GM13977 (cell line): ENCODE measurements at regions not wholly inside any gene's neighbourhood (a gene's known extent, or its start where the extent isn't known, plus 50 kb on each side); places are given as distances from the start of the nearest gene placed in this dataset.
A peak's percentile ranks its signal among the peaks of the same experiment; 100 is the strongest.

Source experiments
- DNase-seq: peaks from one replicate; pipeline ENCODE4 v3.0.0; 2012; ENCODE audit warnings: low spot score
- CTCF ChIP-seq: IDR thresholded peaks from 2 replicates; pipeline ENCODE4 v1.5.1; 2012; ENCODE audit warnings: mild to moderate bottlenecking, control low read depth; ENCODE audit not compliant: insufficient read depth; ENCODE audit errors: extremely low read depth, missing control alignments
- in situ Hi-C: fragments of 300-500 bp; cut with MboI; formaldehyde crosslinking; loops from one replicate; pipeline ENCODE4 v1.12.0; 2022; ENCODE audit warnings: low sequenced_read_pairs, low pct_unique_long_range_greater_than_20kb, mixed read lengths, inconsistent platforms; ENCODE audit not compliant: unreplicated experiment

GRCh38 chr3:10700821-10701220 is 115.2 kb upstream of the SLC6A11 start:
- in situ Hi-C loops = no loop called here
- DNase-seq = no peak
- TF ChIP-seq CTCF = no peak

- no peak for TF ChIP-seq CTCF
- DNase-seq = no peak
- in situ Hi-C loops = no loop called here
Observed at GRCh38 chr3:10702961-10703740, 112.9 kb upstream of the SLC6A11 start.

GRCh38 chr3:10703875-10704274 is 112.2 kb upstream of the SLC6A11 start:
- TF ChIP-seq CTCF = peak; percentile 21
- in situ Hi-C loops = no loop called here
- no peak for DNase-seq

- in situ Hi-C loops = no loop called here
- peak; percentile 6 for TF ChIP-seq CTCF
- DNase-seq = no peak
Observed at GRCh38 chr3:10706156-10706739, 109.8 kb upstream of the SLC6A11 start.

GRCh38 chr3:10706740-10707399 is 109.2 kb upstream of the SLC6A11 start:
- no peak for TF ChIP-seq CTCF
- no peak for DNase-seq
- in situ Hi-C loops = no loop called here

GRCh38 chr3:10707400-10708215 is 108.4 kb upstream of the SLC6A11 start:
- DNase-seq = peak; percentile 28
- in situ Hi-C loops = no loop called here
- no peak for TF ChIP-seq CTCF
